ENCODE measurements at regions not wholly inside any gene's neighbourhood (a gene's known extent, or its start where the extent isn't known, plus 50 kb on each side); places are given as distances from the start of the nearest gene placed in this dataset.

- ChIA-PET CTCF (no interaction called here), POLR2A (ENCODE audit: unreplicated experiment) (no interaction called here)
- no peak for TF ChIP-seq RAD21 (IDR thresholded peaks at IDR 0.05; ENCODE audit: low read length)
- TF ChIP-seq, protein P1, sequence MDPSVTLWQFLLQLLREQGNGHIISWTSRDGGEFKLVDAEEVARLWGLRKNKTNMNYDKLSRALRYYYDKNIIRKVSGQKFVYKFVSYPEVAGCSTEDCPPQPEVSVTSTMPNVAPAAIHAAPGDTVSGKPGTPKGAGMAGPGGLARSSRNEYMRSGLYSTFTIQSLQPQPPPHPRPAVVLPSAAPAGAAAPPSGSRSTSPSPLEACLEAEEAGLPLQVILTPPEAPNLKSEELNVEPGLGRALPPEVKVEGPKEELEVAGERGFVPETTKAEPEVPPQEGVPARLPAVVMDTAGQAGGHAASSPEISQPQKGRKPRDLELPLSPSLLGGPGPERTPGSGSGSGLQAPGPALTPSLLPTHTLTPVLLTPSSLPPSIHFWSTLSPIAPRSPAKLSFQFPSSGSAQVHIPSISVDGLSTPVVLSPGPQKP (IDR thresholded peaks at IDR 0.05; ENCODE audit: borderline replicate concordance, low read depth, low read length) = no peak
- TF ChIP-seq USF2 (IDR thresholded peaks at IDR 0.05; ENCODE audit: low read depth, low read length) = no peak
- TF ChIP-seq FOS (IDR thresholded peaks at IDR 0.05; ENCODE audit: low read depth, low read length) = no peak
- TF ChIP-seq MAZ (IDR thresholded peaks at IDR 0.05; ENCODE audit: borderline replicate concordance, low read depth, low read length) = no peak
- TF ChIP-seq RCOR1 (IDR thresholded peaks at IDR 0.05; ENCODE audit: insufficient replicate concordance, low read length) = no peak
- no peak for TF ChIP-seq RFX5 (IDR thresholded peaks at IDR 0.05; ENCODE audit: low read depth, low read length)
- TF ChIP-seq MXI1 (IDR thresholded peaks at IDR 0.05; ENCODE audit: borderline replicate concordance, low read depth, low read length) = no peak
- TF ChIP-seq CHD1 (IDR thresholded peaks at IDR 0.05; ENCODE audit: low read depth, low read length) = no peak
- TF ChIP-seq MAFK (IDR thresholded peaks at IDR 0.05; ENCODE audit: low read depth, low read length) = no peak
- TF ChIP-seq, protein P2, sequence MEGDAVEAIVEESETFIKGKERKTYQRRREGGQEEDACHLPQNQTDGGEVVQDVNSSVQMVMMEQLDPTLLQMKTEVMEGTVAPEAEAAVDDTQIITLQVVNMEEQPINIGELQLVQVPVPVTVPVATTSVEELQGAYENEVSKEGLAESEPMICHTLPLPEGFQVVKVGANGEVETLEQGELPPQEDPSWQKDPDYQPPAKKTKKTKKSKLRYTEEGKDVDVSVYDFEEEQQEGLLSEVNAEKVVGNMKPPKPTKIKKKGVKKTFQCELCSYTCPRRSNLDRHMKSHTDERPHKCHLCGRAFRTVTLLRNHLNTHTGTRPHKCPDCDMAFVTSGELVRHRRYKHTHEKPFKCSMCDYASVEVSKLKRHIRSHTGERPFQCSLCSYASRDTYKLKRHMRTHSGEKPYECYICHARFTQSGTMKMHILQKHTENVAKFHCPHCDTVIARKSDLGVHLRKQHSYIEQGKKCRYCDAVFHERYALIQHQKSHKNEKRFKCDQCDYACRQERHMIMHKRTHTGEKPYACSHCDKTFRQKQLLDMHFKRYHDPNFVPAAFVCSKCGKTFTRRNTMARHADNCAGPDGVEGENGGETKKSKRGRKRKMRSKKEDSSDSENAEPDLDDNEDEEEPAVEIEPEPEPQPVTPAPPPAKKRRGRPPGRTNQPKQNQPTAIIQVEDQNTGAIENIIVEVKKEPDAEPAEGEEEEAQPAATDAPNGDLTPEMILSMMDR (conservative IDR thresholded peaks at IDR 0.05; ENCODE audit: low read depth, low read length) = no peak
- no peak for TF ChIP-seq SMC3 (IDR thresholded peaks at IDR 0.05; ENCODE audit: low read depth, low read length)
- TF ChIP-seq BHLHE40 (IDR thresholded peaks at IDR 0.05; ENCODE audit: low read depth, low read length) = no peak
- no peak for TF ChIP-seq NFE2L2 (IDR thresholded peaks at IDR 0.05; ENCODE audit: low read depth, low read length)
- no peak for TF ChIP-seq POLR2A (IDR thresholded peaks at IDR 0.05; ENCODE audit: low read depth, low read length)
- TF ChIP-seq CEBPB (IDR thresholded peaks at IDR 0.05; ENCODE audit: low read depth, low read length) = no peak
- H3K9ac ChIP-seq (ENCODE audit: low read depth, low read length) = no peak overlapping the region
- H3K56ac ChIP-seq (ENCODE audit: extremely low read depth, insufficient read depth, low read length) = no peak overlapping the region
- no peak overlapping the region for H4K5ac ChIP-seq (ENCODE audit: low read depth, low read length)
- H2BK5ac ChIP-seq (ENCODE audit: low read depth, low read length, poor library complexity, severe bottlenecking) = no peak overlapping the region
- H3K4ac ChIP-seq (ENCODE audit: low read depth, low read length) = no peak overlapping the region
- no peak overlapping the region for H2AFZ ChIP-seq (replicated peaks; ENCODE audit: low read length, poor library complexity)
- no peak overlapping the region for H2AK9ac ChIP-seq (replicated peaks; ENCODE audit: low read depth, low read length, poor library complexity)
- H3K4me2 ChIP-seq (ENCODE audit: low read depth, low read length) = no peak overlapping the region
- H2BK120ac ChIP-seq (ENCODE audit: low read depth, low read length) = no peak overlapping the region
- dilution Hi-C loops (cut with HindIII; ENCODE audit: low sequenced_read_pairs, unreplicated experiment) (no loop called here), intact Hi-C loops (cut with micrococcal nuclease) (no loop called here), in situ Hi-C loops (cut with MboI; ENCODE audit: low sequenced_read_pairs) (no loop called here)
- H3K27ac ChIP-seq (ENCODE audit: insufficient read depth, low read length) = no peak overlapping the region
- H4K8ac ChIP-seq (ENCODE audit: low read depth in 2 of 2, low read length in 2 of 2) = no peak overlapping the region
- no peaks in the 10 kb centered on the region for H3K9me3 ChIP-seq (ENCODE audit: control insufficient read depth, insufficient read depth, low read length)
- no peaks in the 10 kb centered on the region for H3K79me1 ChIP-seq (ENCODE audit: low read depth in 1 of 2, low read length in 2 of 2)
- no peaks in the 10 kb centered on the region for H3K4me1 ChIP-seq (ENCODE audit: control insufficient read depth, insufficient read depth, low read length)
- no peak for ATAC-seq (ENCODE audit: low read depth)
- no TSS peak for BruUV-seq (replicated peaks)
- no peak overlapping the region for H4K91ac ChIP-seq (ENCODE audit: insufficient read depth, low read depth, low read length)
- no peak overlapping the region for H3K4me3 ChIP-seq (ENCODE audit: insufficient read depth, low read depth, low read length)
- 30% methylated on average over 2 of the region's 9 CpGs; no CpG with 5 or more reads in 1 of the 2 experiments for WGBS, 2 experiments (ENCODE audit: extremely low coverage in 2 of 2, insufficient read length in 1 of 2)
- no peak overlapping the region for H2BK15ac ChIP-seq (ENCODE audit: low read depth, low read length)
- H3K18ac ChIP-seq (ENCODE audit: low read depth, low read length) = no peak overlapping the region
- H3K36me3 ChIP-seq (ENCODE audit: control insufficient read depth, insufficient read depth, low read length) = no peaks in the 10 kb centered on the region
- H2BK20ac ChIP-seq (ENCODE audit: low read depth, low read length) = no peak overlapping the region
- H3K9me1 ChIP-seq (ENCODE audit: insufficient read depth, low read length) = no peaks in the 10 kb centered on the region
- no peaks in the 10 kb centered on the region for H4K20me1 ChIP-seq (ENCODE audit: insufficient read depth, low read length)
- no peak overlapping the region for H3K23ac ChIP-seq (ENCODE audit: low read depth, low read length)
- no peak overlapping the region for H3K14ac ChIP-seq (replicated peaks; ENCODE audit: low read depth, low read length)
- H3K27me3 ChIP-seq (ENCODE audit: control insufficient read depth, insufficient read depth, low read length) = no peaks in the 10 kb centered on the region
- no peak for DNase-seq
- H2AK5ac ChIP-seq (ENCODE audit: low read depth, low read length) = no peak overlapping the region
Observed at GRCh38 chr2:62354771-62355561, 151.0 kb downstream of the TMEM17 start.

Data from IMR-90 (cell line).